Femur (tissue), 1 donor: ENCODE measurements at regions not wholly inside any gene's neighbourhood (a gene's known extent, or its start where the extent isn't known, plus 50 kb on each side); places are given as distances from the start of the nearest gene placed in this dataset.
"Not testable (repeated sequence)": the region's sequence is repeated elsewhere in the genome, so short reads cannot be mapped to it uniquely, and the experiment has no call there.

Source experiments
- DNase-seq: peaks from one replicate; pipeline ENCODE4 v3.0.0-alpha.2; 2017

GRCh38 chr7:118420888-118421287, 196.4 kb downstream of the ANKRD7 start:
- no peak for DNase-seq

DNA sequence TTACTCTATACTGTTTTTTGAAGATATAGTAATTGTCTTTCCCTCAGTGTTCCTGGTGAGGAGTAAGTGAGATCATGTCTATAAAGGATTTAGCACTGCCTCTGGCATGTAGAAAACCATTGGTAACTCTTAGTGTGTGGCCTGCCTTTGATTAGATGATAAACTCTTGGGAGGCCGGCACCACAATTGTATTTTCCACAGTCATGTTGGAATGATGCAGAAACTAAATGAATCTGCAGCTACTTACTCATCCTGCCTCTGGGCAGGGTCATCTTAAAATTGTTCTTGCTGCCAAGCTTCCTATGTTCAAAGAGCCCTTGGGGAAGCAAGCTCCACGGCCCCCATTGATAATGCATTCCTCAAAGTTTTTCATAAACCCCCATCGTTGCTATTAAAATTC, 204.6 kb downstream of the ANKRD7 start:
- no peak for DNase-seq

- DNase-seq = no peak
These were observed 212.2 kb downstream of the ANKRD7 start for GRCh38 chr7:118436663-118437062.

DNA sequence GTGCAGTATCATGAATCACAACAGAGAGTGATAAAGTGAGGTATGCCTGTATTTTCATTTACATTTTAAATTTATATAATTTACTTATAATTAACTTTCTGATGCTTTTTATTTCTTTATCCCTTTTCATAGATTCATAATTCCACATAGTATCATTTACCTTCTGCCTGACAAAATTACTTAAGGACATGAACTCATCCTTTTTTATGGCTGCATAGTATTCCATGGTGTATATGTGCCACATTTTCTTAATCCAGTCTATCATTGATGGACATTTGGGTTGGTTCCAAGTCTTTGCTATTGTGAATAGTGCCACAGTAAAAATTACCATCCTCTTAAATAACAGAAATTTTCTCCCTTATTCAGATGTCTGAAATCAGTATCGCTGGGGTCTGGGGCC, 224.5 kb downstream of the ANKRD7 start:
- DNase-seq = not testable (repeated sequence)

DNA sequence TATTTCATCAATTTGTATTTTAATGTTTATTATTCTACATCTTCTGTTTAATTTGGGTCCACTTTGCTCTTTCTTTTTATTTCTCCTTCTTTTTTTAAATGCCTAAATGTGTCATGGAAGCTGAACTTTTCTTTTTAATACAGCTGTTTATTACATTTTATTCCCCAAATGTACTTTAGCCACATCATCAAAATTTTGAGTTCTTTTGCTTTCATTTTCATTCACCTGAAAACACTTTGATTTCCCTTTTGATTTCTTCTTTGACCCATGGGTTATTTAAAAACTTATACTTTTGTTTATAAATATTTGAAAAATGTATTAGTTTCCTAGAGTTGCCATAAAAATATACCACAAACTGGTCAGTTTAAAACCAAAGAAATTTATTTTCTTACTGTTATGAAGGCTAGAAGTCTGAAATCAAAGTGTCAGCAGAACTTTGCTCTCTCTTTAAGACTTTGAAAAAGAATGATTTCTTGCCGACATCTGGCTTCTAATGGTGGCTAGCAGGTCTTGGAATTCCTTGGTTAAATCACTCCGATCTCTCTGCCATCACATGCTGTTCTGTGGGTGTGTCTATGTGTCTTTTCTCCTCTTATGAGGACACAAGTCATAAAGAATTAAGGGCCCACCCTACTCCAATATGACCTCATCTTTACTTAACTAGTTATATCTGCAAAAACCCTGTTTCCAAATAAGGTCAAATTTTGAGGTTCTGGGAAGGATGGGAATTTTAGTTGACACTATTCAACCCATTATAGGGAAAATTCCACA, 225.5 kb downstream of the ANKRD7 start:
- DNase-seq = no peak

DNA sequence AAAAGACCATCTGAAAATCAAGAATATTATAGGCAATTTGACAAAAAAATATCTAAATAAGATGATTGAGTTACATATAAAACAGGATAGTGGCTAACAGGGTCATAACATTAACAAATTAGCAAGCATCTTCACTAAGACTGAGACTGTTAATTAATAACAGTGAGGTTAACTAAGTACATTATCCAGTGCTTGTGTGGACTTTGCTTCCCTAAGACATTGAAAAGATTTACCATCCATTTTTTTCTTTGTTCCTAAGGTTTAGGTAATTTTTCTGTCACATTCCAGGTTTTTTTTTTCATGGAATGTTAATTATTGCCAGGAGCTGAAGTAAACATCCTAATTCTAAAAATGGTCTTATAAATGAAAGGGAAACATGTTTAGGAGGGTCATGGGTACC, 227.6 kb downstream of the ANKRD7 start:
- no peak for DNase-seq

- no peak for DNase-seq
These were observed 242.9 kb downstream of the ANKRD7 start for GRCh38 chr7:118467381-118467780.

- no peak for DNase-seq
These were observed 248.1 kb downstream of the ANKRD7 start for GRCh38 chr7:118472581-118472980.

- no peak for DNase-seq
These were observed 248.8 kb downstream of the ANKRD7 start for GRCh38 chr7:118473271-118473670.

GRCh38 chr7:118476036-118476435, 251.5 kb downstream of the ANKRD7 start:
- DNase-seq = no peak

- no peak for DNase-seq
These were observed 252.5 kb downstream of the ANKRD7 start for GRCh38 chr7:118477036-118477435.

DNA sequence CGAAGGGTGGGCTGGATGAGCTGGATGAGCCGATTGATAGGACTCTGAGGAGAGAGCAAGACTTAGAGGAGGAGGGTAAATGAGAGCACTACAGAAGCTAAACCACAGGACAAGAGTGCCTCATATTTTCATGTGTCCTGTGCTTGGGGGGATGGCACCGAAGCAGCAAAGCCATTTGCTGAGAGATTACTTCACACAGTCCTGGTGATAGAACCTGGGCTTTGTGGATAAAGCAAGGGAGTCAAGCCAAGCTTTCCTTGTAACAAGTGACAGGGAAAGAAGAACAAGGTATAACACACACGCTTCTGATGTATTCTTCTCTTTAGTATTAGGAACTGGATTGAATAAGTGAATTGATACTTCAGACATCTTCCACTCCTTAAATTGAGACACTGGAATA, 253.7 kb downstream of the ANKRD7 start:
- DNase-seq = no peak

DNA sequence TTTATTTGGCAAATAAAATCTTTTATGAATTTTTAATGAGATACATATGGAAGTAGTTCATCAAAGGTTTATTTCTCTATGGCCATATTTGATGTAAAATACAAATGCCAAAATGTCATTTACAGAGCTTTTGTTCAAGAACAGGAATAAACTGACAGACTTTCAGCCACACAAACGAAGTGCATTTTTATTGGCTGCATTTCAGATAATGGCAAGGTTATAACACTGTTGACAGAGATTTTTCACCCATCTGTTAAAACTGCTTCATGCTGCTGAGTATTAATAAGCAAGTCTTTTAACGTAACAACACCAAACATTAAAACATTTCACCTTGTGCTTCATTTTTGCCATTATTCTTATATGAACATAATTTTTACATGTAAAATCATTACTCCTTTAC, 254.4 kb downstream of the ANKRD7 start:
- DNase-seq = no peak

GRCh38 chr7:118492466-118492865, 268.0 kb downstream of the ANKRD7 start:
- DNase-seq = no peak

- DNase-seq = no peak
These were observed 271.7 kb downstream of the ANKRD7 start for GRCh38 chr7:118496138-118496644.

- no peak for DNase-seq
These were observed 277.7 kb downstream of the ANKRD7 start for GRCh38 chr7:118502235-118502634.

GRCh38 chr7:118511146-118511545, 286.6 kb downstream of the ANKRD7 start:
- DNase-seq = no peak

GRCh38 chr7:118517275-118517674, 292.8 kb downstream of the ANKRD7 start:
- no peak for DNase-seq

DNA sequence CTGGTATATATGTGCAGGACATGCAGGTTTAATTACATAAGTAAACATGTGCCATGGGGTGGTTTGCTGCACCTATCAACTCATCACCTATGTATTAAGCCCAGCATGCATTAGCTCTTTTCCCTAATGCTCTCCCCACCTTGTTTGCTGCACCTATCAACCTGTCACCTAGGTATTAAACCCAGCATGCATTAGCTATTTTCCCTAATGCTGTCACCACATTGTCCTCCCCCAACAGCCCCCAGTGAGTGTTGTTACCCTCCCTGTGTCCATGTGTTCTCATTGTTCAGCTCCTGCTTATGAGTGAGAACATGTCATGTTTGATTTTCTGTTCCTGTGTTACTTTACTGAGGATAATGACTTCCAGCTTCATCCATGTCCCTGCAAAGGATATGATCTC, 300.5 kb downstream of the ANKRD7 start:
- DNase-seq = no peak

DNA sequence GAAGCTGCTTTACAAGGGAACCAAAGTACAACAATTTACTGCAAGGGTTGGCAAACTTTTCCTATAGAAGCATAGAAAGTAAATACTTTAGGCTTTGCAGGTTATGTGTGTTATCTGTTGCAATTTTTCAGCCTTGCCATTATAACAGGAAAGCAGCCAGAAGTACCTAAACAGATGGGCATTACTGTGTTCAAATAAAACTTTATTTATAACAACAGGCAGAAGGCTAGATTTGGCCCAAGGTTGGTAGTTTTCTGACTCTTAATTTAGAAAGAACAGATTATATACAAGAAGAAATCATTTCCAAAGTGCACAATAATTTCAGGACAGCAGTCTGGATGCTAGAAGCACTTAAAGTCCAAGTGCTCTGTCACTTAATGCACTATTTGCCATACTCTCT, 307.1 kb downstream of the ANKRD7 start:
- no peak for DNase-seq

- no peak for DNase-seq
These were observed 334.7 kb downstream of the ANKRD7 start for GRCh38 chr7:118559207-118559606.

GRCh38 chr7:118563311-118563710, 338.8 kb downstream of the ANKRD7 start:
- DNase-seq = no peak

DNA sequence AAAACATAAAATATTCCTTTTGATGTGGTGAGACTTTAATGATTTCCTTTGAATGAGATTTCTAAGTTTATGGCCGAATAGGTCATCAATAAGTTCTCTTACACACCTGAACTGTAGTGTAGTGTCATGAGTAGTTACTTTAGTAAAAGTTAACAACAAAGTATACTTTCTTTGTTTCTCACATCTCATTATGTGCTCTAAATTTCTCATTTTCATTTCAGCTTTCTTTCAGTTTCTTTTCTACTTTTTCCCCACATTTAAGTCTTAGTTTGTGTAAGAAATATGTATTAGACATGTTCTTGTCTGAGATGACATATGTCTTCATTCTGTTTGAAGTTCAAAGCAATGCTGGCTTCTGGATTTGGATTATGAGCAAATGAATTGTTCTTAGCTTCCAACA, 348.1 kb downstream of the ANKRD7 start:
- no peak for DNase-seq

- no peak for DNase-seq
These were observed 348.6 kb downstream of the ANKRD7 start for GRCh38 chr7:118573085-118573484.

DNA sequence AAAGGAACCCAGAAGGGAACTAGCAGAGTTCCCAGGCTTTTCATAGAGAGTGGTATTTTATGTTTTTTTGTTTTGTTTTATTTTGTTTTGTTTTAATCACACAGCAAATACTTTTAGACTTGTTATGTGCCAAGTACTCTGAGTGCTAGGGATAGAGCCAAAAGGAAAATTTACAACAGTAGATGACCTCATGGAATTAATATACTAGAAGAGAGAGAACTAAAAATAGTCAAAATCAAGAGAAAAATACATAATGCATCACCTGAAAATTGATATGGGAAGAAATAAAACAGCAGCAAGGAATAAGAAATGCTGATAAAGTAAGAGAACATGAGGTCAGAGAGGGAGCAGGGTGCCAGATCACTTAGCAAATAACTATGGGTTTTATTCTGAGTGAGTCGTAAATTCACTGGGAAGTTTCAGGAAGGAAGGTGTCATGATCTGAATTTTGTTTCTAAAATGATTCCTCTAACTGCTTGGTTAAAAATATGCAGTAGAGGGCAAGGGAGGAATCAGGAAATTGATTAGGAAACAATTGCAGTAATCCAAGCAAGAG, 351.0 kb downstream of the ANKRD7 start:
- no peak for DNase-seq
